Fibroblast of skin of right biceps (primary cell): ENCODE measurements at regions not wholly inside any gene's neighbourhood (a gene's known extent, or its start where the extent isn't known, plus 50 kb on each side); places are given as distances from the start of the nearest gene placed in this dataset.
"Not testable (repeated sequence)": the region's sequence is repeated elsewhere in the genome, so short reads cannot be mapped to it uniquely, and the experiment has no call there.

ENCODE experiments used
- DNase-seq: peaks from one replicate; pipeline ENCODE4 v3.0.0-alpha.2; 2013

GRCh38 chr7:80082213-80082612, 52.4 kb upstream of the GNAI1 start:
- DNase-seq, result peak; percentile 36

DNA sequence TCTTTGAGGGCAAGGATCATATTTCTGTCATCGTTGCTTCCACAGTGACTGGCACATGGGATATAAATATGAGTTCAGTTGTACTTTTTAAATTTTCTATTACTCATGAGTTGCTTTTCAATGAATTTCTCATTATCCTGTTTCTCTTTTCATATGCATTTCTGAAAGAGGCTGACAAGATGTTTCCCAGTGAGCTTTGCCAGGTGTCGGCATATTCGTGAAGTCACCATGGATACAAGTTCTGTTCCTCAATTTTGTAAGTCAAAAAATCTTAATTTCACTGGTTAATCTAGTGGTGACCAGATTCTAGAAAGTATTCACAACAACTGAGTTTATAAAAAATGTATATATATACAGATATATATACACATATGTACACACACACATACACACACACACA, 55.7 kb upstream of the GNAI1 start:
- DNase-seq, result no peak

GRCh38 chr7:80078159-80078731, 56.4 kb upstream of the GNAI1 start:
- peak; percentile 71 for DNase-seq

- DNase-seq, result no peak
These were observed 64.2 kb upstream of the GNAI1 start for GRCh38 chr7:80070391-80070790.

DNA sequence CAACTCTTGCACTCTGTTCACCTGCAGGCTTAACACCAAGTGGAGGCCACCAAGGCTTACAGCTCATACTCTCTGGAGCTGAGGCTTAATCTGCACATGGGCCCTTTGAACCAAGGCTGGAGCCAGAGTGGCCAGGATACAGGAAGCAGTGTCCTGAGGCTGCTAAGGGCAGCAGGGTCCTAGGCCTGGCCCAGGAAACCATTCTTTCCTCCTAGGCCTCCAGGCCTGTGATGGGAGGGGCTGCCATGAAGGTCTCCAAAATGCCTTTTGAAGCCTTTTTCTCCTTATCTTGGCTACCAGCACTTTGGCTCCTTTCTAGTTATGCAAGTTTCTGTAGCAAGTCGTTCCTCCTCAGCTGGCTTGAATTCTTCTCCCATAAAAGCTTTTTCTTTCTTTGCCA, 68.0 kb upstream of the GNAI1 start:
- no peak for DNase-seq

GRCh38 chr7:80063834-80064233, 70.8 kb upstream of the GNAI1 start:
- no peak for DNase-seq

DNA sequence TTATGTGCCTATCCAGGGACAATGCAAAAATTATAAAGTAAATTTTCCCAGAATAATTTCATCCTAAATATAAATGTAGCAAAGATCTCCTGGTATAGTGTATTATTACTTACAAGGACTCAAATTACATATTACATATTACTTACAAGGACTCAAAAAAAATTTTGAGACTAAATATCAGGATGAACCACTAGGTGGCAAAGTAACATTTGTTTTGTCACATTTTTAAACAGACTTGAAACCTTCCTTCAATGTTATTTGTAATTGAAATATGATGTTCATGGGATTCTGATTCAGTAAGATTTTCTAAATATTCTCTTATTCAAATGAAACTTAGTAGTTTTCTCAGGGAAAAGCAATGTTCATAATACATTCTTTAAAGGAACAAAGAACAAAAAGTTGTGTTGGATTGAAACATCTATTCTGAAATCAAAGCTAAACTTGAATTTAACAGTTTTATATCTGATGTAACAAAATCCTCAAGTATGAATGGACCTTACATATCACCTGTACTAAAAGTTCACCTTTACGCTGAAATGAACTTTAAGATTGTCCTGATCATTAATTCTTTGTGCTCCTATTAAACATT, 74.3 kb upstream of the GNAI1 start:
- peak; percentile 69 for DNase-seq

DNA sequence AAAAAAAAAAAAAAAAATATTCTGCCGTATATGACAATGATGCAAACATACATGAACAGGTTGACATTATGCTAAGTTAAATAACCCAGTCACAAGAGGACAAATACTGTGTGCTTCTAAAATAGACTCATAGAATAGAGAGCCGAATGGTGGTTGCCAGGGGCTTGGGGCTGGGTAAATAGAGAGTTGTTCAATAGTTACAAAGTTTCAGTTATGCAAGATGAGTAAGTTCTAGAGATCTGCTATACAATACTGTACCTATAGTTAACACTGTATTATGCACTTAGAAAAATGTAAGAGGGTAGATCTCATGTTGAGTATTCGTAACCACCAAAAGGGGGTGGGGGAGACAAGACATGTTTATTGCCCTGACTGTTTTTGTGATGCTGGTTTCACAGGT, 77.1 kb upstream of the GNAI1 start:
- DNase-seq, result no peak

- peak; percentile 80 for DNase-seq
These were observed 80.3 kb upstream of the GNAI1 start for GRCh38 chr7:80054356-80054755.

- DNase-seq, result no peak
These were observed 81.5 kb upstream of the GNAI1 start for GRCh38 chr7:80053124-80053523.

DNA sequence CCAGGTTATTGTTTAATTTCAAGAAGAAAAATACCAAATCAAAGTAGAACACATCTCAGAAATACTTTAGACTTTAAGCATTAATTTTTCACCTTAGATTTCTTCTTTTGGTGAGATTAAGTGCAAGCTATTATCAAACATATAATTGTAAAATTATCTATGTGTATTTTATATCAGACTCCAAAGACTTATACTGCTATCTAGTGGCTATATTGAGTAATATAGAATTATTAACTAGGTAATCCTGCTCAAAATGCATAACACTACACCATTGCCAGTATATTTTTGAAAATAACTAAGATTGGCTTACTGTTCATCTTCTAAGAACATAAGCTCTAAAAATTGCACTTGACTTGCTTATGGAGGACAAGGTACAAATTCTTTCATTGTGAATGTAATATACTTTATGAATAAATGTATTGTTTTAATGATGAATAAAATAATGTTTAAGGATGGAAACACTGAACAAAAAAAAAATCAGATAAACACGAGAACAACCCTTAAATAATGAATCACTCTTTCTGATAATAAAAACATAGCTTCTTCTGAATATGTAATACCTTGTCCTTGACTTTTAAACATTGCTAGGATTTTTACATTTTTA, 86.7 kb upstream of the GNAI1 start:
- DNase-seq, result peak; percentile 9

- DNase-seq, result no peak
These were observed 87.6 kb upstream of the GNAI1 start for GRCh38 chr7:80047032-80047431.

DNA sequence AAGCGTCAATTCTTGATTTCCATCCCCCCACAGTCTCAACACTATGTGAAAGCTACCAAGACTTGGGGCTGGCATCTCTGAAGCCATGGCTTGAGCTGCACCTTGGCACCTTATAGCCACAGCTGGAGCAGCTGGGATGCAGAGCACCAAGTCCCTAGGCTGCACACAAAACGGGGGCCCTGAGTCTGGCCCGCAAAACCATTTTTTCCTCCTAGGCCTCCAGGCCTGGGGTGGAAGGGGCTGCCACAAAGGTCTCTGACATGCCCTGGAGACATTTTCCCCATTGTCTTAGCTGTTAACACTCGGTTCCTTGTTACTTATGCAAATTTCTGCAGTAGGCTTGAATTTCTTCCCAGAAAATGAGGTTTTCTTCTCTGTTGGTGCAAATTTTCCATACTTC, 89.8 kb upstream of the GNAI1 start:
- no peak for DNase-seq

GRCh38 chr7:80040752-80041151, 93.9 kb upstream of the GNAI1 start:
- no peak for DNase-seq

GRCh38 chr7:80040335-80040734, 94.3 kb upstream of the GNAI1 start:
- DNase-seq, result no peak

DNA sequence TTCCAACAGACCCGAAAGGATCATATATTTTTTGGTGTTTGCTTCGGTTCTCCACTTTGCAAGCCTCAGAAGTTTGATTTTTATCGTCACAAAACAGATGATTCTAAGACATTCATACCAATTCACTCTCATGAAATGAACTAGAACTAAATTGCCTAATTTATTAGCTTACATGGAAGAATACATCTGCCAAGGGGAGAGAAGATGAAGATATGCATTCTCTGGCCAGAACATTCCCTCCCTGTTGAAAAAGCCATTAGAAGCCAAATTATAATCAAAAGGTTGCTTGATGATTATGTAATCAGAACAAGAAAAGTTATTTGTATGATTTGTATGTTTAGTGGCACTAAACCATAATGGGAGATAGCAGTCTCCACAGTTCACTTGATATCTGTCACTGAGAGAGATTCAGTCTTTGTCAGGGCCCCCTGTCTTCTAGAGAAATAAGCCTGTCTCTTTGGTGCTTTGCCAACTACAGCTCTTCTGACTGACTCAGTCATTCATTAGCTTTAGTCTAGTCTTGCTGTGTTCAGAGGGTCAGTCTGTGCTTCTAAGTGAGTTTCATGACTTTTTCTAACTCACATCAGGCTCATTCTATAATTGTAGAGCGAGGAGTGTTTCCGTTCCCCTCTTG, 95.3 kb upstream of the GNAI1 start:
- DNase-seq, result peak; percentile 50

DNA sequence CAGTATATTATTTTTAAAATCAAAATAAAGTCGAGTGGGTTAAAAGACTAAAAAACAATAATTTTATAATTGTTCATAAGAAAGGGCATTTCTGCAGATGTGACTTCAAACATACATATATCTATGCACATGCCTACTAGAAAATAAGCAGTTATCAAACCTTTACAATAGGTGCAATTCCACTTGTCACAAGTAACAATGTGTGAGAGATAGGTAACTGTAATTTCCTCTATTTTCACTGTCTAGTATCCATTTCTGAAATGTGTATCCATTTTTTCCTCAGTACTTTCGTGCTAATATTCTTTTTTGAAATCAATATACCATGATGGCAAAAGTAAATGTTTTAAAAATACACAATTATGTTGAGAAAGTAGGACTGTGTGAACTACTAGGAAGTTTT, 96.9 kb upstream of the GNAI1 start:
- no peak for DNase-seq

DNA sequence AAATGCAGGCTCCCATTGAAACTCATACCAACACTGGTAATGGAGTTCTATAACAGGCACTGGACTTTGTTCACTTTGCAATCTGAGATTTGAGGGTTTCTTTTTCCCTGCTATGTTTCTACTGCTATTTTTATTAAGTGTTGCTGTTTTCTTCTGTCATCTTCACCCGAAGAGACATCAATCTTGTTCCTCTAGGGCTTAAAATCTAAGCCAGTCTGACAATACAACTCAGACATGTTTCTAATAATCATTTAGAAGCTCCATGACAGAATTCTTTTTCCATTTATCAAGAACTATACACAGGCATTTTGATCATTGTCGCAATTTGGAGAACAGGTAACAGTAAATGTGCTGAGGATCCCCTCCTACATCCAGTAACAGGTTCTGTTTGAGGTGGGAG, 98.5 kb upstream of the GNAI1 start:
- no peak for DNase-seq

- DNase-seq, result no peak
These were observed 105.9 kb upstream of the GNAI1 start for GRCh38 chr7:80028717-80029116.

DNA sequence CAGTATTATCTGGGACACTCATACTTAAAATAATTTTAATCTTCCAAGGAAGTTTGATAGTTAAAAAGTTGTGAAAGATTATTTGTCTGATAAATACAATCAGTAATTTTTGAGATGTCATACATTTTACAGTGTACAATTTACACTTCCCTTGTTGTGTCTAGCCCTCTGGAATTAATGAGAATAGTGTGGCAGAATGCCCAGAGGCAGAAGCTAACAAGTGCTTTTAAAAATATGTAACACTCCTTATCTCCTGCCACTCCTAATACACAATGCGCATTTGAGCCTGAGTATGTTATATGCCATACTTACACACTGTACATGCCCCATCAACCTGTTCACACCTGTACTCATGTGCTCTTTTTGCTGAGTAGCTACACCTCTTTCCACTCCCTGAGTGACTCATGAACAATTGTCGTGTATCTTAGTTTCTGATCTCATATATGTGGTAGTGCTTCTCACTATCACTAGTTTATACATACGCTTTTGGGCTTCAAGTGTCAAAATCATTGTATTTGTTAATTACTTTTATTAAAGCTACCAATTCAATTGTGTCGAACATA, 106.9 kb upstream of the GNAI1 start:
- DNase-seq, result no peak

DNA sequence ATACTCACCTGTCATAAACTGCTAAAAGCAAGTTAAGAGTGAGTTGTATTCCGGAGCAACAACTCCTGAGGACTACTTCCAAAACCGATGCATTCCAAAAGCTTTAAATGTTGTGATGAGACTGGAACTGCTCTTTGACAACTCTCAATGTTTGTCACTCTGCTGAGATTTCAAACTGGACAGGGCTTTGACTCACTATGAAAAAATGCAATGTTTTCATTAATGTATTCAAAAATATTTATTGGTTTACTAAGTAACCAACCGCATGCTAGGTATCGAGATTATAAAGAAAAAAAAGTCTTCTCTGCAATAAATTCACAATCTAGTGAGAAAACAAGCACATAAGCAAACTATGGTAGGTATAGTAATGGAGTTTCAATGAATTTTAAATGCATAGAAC, 107.9 kb upstream of the GNAI1 start:
- DNase-seq, result no peak

DNA sequence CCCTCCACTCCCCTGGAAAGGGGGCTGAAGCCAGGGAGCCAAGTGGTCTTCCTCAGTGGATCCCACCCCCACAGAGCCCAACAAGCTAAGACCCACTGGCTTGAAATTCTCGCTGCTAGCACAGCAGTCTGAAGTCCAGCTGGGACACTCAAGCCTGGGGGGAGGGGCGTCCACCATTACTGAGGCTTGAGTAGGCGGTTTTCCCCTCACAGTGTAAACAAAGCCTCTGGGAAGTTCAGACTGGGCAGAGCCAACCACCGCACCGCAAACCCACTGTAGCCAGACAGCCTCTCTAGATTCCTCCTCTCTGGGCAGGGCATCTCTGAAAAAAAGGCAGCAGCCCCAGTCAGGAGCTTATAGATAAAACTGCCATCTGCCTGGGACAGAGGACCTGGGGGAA, 114.4 kb upstream of the GNAI1 start:
- not testable (repeated sequence) for DNase-seq

DNA sequence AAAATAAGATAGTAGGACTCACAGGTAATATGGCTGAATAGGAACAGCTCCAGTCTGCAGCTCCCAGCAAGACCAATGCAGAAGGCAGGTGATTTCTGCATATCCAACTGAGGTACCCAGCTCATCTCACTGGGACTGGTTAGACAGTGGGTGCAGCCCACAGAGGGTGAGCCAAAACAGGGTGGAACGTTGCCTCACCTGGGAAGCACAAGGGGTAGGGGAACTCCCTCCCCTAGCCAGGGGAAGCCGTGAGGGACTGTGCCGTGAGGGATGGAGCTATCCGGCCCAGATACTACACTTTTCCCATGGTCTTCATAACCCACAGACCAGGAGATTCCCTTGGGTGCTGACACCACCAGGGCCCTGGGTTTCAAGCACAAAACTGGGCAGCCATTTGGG, 114.8 kb upstream of the GNAI1 start:
- DNase-seq, result not testable (repeated sequence)
